A549 (cell line): ENCODE measurements at regions not wholly inside any gene's neighbourhood (a gene's known extent, or its start where the extent isn't known, plus 50 kb on each side); places are given as distances from the start of the nearest gene placed in this dataset.
"Not testable (repeated sequence)": the region's sequence is repeated elsewhere in the genome, so short reads cannot be mapped to it uniquely, and the experiment has no call there.

ENCODE experiments used
- BCL3 ChIP-seq: fragments of >200 bp; sonication (Bioruptor Twin); formaldehyde crosslinking; IDR thresholded peaks from 3 replicates; pipeline ENCODE4 v1.6.1; 2016
- CBX2 ChIP-seq: fragments of 200-600 bp; sonication (generic); IDR thresholded peaks from 2 replicates; pipeline ENCODE4 v1.6.1; 2016; ENCODE audit warnings: low read depth, mild to moderate bottlenecking, borderline replicate concordance
- E2F6 ChIP-seq: IDR thresholded peaks from 2 replicates; pipeline ENCODE4 v1.6.1; 2012; ENCODE audit warnings: low read depth, borderline replicate concordance
- ELK1 ChIP-seq: fragments of 150-350 bp; IDR thresholded peaks from 2 replicates; pipeline ENCODE4 v1.6.1; 2014; ENCODE audit warnings: low read depth, mild to moderate bottlenecking, low read length
- MAFK ChIP-seq: fragments of 450-650 bp; IDR thresholded peaks from 2 replicates; pipeline ENCODE4 v1.6.1; 2014; ENCODE audit not compliant: partially characterized antibody
- PBX3 ChIP-seq: IDR thresholded peaks from 2 replicates; pipeline ENCODE4 v1.6.1; 2012
- POLR2A ChIP-seq: IDR thresholded peaks from 2 replicates; pipeline ENCODE4 v1.6.1; 2012; ENCODE audit warnings: mild to moderate bottlenecking, low read length
- RAD21 ChIP-seq, 2 experiments: fragments of >200 bp in 1 of 2; sonication (Bioruptor Twin) in 1 of 2; formaldehyde crosslinking in 1 of 2; IDR thresholded peaks in 1 of 2; conservative IDR thresholded peaks in 1 of 2; 2 replicates in 1 of 2; 3 replicates in 1 of 2; pipeline ENCODE4 v1.6.1; 2012 to 2018; ENCODE audit warnings: inconsistent platforms in 1 of 2
- SMC3 ChIP-seq: fragments of >200 bp; sonication (Bioruptor Twin); formaldehyde crosslinking; IDR thresholded peaks from 3 replicates; pipeline ENCODE4 v1.6.1; 2018; ENCODE audit warnings: inconsistent platforms
- TF ChIP-seq, protein P1 (sequence below): fragments of >200 bp; sonication (Bioruptor Twin); formaldehyde crosslinking; IDR thresholded peaks from 3 replicates; pipeline ENCODE4 v1.5.1; 2016
- TF ChIP-seq, protein P2 (sequence below): fragments of 450-650 bp; IDR thresholded peaks from 2 replicates; pipeline ENCODE4 v1.6.1; 2014; ENCODE audit warnings: antibody characterized with exemption
- TF ChIP-seq, protein P3 (sequence below): fragments of 250-450 bp; sonication (Bioruptor Pico); IDR thresholded peaks from 2 replicates; pipeline ENCODE4 v1.5.0; 2021; ENCODE audit warnings: mild to moderate bottlenecking, moderate library complexity, borderline replicate concordance

GRCh38 chr20:29877411-29878280 lies 1379.8 kb upstream of the DEFB115 start:
- TF ChIP-seq E2F6; MAFK; BCL3; SMC3; PBX3; CBX2; POLR2A; RAD21 (conservative IDR thresholded peaks at IDR 0.05 in 1 of 2, IDR thresholded peaks at IDR 0.05 in 1 of 2); ELK1: not testable (repeated sequence)
- TF ChIP-seq, protein P1, sequence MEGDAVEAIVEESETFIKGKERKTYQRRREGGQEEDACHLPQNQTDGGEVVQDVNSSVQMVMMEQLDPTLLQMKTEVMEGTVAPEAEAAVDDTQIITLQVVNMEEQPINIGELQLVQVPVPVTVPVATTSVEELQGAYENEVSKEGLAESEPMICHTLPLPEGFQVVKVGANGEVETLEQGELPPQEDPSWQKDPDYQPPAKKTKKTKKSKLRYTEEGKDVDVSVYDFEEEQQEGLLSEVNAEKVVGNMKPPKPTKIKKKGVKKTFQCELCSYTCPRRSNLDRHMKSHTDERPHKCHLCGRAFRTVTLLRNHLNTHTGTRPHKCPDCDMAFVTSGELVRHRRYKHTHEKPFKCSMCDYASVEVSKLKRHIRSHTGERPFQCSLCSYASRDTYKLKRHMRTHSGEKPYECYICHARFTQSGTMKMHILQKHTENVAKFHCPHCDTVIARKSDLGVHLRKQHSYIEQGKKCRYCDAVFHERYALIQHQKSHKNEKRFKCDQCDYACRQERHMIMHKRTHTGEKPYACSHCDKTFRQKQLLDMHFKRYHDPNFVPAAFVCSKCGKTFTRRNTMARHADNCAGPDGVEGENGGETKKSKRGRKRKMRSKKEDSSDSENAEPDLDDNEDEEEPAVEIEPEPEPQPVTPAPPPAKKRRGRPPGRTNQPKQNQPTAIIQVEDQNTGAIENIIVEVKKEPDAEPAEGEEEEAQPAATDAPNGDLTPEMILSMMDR = not testable (repeated sequence)
- TF ChIP-seq, protein P2, sequence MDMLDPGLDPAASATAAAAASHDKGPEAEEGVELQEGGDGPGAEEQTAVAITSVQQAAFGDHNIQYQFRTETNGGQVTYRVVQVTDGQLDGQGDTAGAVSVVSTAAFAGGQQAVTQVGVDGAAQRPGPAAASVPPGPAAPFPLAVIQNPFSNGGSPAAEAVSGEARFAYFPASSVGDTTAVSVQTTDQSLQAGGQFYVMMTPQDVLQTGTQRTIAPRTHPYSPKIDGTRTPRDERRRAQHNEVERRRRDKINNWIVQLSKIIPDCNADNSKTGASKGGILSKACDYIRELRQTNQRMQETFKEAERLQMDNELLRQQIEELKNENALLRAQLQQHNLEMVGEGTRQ = not testable (repeated sequence)
- TF ChIP-seq, protein P3, sequence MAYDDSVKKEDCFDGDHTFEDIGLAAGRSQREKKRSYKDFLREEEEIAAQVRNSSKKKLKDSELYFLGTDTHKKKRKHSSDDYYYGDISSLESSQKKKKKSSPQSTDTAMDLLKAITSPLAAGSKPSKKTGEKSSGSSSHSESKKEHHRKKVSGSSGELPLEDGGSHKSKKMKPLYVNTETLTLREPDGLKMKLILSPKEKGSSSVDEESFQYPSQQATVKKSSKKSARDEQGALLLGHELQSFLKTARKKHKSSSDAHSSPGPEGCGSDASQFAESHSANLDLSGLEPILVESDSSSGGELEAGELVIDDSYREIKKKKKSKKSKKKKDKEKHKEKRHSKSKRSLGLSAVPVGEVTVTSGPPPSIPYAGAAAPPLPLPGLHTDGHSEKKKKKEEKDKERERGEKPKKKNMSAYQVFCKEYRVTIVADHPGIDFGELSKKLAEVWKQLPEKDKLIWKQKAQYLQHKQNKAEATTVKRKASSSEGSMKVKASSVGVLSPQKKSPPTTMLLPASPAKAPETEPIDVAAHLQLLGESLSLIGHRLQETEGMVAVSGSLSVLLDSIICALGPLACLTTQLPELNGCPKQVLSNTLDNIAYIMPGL (CRISPR knock-in tag) = not testable (repeated sequence)
